AG04450 (cell line): ENCODE measurements at regions not wholly inside any gene's neighbourhood (a gene's known extent, or its start where the extent isn't known, plus 50 kb on each side); places are given as distances from the start of the nearest gene placed in this dataset.

ENCODE experiments used
- CTCF ChIA-PET: fragments of 300-600, 350-600 bp; formaldehyde crosslinking; extraction: SDS; loops from one replicate; lab custom pipeline; 2022; ENCODE audit warnings: antibody characterized with exemption, inconsistent platforms; lab: Charles Lee
- POLR2A ChIA-PET: fragments of 350-600 bp; formaldehyde crosslinking; extraction: SDS; loops from one replicate; lab custom pipeline; 2021; ENCODE audit warnings: antibody characterized with exemption, inconsistent platforms; lab: Yijun Ruan, JAX
- DNase-seq: peaks from one replicate; pipeline ENCODE4 v3.0.0-alpha.2; 2011; ENCODE audit warnings: low read depth, low spot score
- H3K27ac ChIP-seq: one replicate; pipeline ENCODE4 v1.5.1; 2012; ENCODE audit warnings: low read depth, low read length, control low read depth
- H3K27me3 ChIP-seq: one replicate; pipeline ENCODE4 v1.6.0; 2012; ENCODE audit warnings: low read length; ENCODE audit not compliant: control insufficient read depth, insufficient read depth
- H3K4me3 ChIP-seq: 2 replicates; pipeline ENCODE4 v1.5.1; 2011; ENCODE audit warnings: mild to moderate bottlenecking, low read depth, low read length, control low read depth
- H3K9me3 ChIP-seq: 2 replicates; pipeline ENCODE4 v1.5.1; 2012; ENCODE audit warnings: low read length; ENCODE audit not compliant: control insufficient read depth, insufficient read depth
- CTCF ChIP-seq: IDR thresholded peaks from 2 replicates; pipeline ENCODE4 v1.5.1; 2011; ENCODE audit warnings: low read depth, low read length, control low read depth, inconsistent platforms

- Histone ChIP-seq H3K4me3 (no peak overlapping the region), H3K9me3 (no peaks in the 10 kb centered on the region), H3K27ac (no peak overlapping the region), H3K27me3 (no peaks in the 10 kb centered on the region)
- no peak for TF ChIP-seq CTCF
- DNase-seq: no peak
- ChIA-PET POLR2A (no interaction called here), CTCF (interaction anchor here (1.0 kb wide), 1 partner anchor 19 kb away, joined by 7 read pairs; no protein-coding TSS in a partner anchor)
Measured at GRCh38 chr7:7122033-7122478, 60.3 kb upstream of the C1GALT1 start.

GRCh38 chr7:7122701-7123281, 59.6 kb upstream of the C1GALT1 start:
- POLR2A ChIA-PET: no interaction called here
- no peak for DNase-seq
- Histone ChIP-seq H3K27ac (no peak overlapping the region), H3K9me3 (no peaks in the 10 kb centered on the region), H3K4me3 (no peak overlapping the region), H3K27me3 (no peaks in the 10 kb centered on the region)
- CTCF ChIA-PET: interaction anchor here (1.0 kb wide), 1 partner anchor 19 kb away, joined by 7 read pairs; no protein-coding TSS in a partner anchor
- TF ChIP-seq CTCF: no peak

- no peaks in the 10 kb centered on the region for H3K9me3 ChIP-seq
- ChIA-PET CTCF (no interaction called here), POLR2A (no interaction called here)
- no peak overlapping the region for H3K4me3 ChIP-seq
- H3K27ac ChIP-seq: no peak overlapping the region
- DNase-seq: no peak
- H3K27me3 ChIP-seq: no peaks in the 10 kb centered on the region
- no peak for TF ChIP-seq CTCF
Measured at GRCh38 chr7:7125963-7126362, 56.4 kb upstream of the C1GALT1 start.

- no peak overlapping the region for H3K4me3 ChIP-seq
- POLR2A ChIA-PET: no interaction called here
- no peak overlapping the region for H3K27ac ChIP-seq
- H3K9me3 ChIP-seq: no peaks in the 10 kb centered on the region
- TF ChIP-seq CTCF: no peak
- CTCF ChIA-PET: interaction anchor here (0.6 kb wide), 1 partner anchor 650 kb away, joined by 3 read pairs; no protein-coding TSS in a partner anchor
- DNase-seq: no peak
- H3K27me3 ChIP-seq: peaks cover 2% of the 10 kb centered on the region
Measured at GRCh38 chr7:7127773-7128172, 54.6 kb upstream of the C1GALT1 start.

GRCh38 chr7:7129381-7129780, 53.0 kb upstream of the C1GALT1 start:
- H3K4me3 ChIP-seq: no peak overlapping the region
- peaks cover 2% of the 10 kb centered on the region for H3K27me3 ChIP-seq
- H3K27ac ChIP-seq: no peak overlapping the region
- no peaks in the 10 kb centered on the region for H3K9me3 ChIP-seq
- ChIA-PET POLR2A (no interaction called here), CTCF (no interaction called here)
- no peak for TF ChIP-seq CTCF
- no peak for DNase-seq
